HEK293 (cell line): ENCODE measurements at regions not wholly inside any gene's neighbourhood (a gene's known extent, or its start where the extent isn't known, plus 50 kb on each side); places are given as distances from the start of the nearest gene placed in this dataset.

Experiments used
- FEZF1 ChIP-seq: fragments of 450-650 bp; formaldehyde crosslinking; IDR thresholded peaks from 2 replicates; pipeline ENCODE4 v1.5.1; 2016; ENCODE audit warnings: missing biosample characterization, missing genetic modification characterization
- SP2 ChIP-seq: fragments of 450-650 bp; formaldehyde crosslinking; IDR thresholded peaks from 2 replicates; pipeline ENCODE4 v1.5.1; 2016; ENCODE audit warnings: missing biosample characterization, missing genetic modification characterization
- ZBTB48 ChIP-seq: fragments of 450-650 bp; formaldehyde crosslinking; IDR thresholded peaks from 2 replicates; pipeline ENCODE4 v1.5.1; 2016; ENCODE audit warnings: missing biosample characterization, missing genetic modification characterization
- ZFP41 ChIP-seq: fragments of 450-650 bp; formaldehyde crosslinking; IDR thresholded peaks from 2 replicates; pipeline ENCODE4 v1.5.1; 2016; ENCODE audit warnings: missing biosample characterization, missing genetic modification characterization, borderline replicate concordance
- ZNF114 ChIP-seq: fragments of 450-650 bp; formaldehyde crosslinking; IDR thresholded peaks from 2 replicates; pipeline ENCODE4 v1.5.0; 2017; ENCODE audit warnings: missing biosample characterization, missing genetic modification characterization
- ZNF184 ChIP-seq: fragments of 450-650 bp; IDR thresholded peaks from 2 replicates; pipeline ENCODE4 v1.5.1; 2018; ENCODE audit warnings: missing biosample characterization, mild to moderate bottlenecking, missing genetic modification characterization
- ZNF747 ChIP-seq: fragments of 450-650 bp; formaldehyde crosslinking; IDR thresholded peaks from 2 replicates; pipeline ENCODE4 v1.5.1; 2016; ENCODE audit warnings: missing biosample characterization, missing genetic modification characterization
- TF ChIP-seq, protein P1 (sequence below): fragments of 450-650 bp; formaldehyde crosslinking; IDR thresholded peaks from 2 replicates; pipeline ENCODE4 v1.5.1; 2016; ENCODE audit warnings: missing biosample characterization, missing genetic modification characterization
- TF ChIP-seq, protein P2 (sequence below): fragments of 450-650 bp; formaldehyde crosslinking; IDR thresholded peaks from 2 replicates; pipeline ENCODE4 v1.5.1; 2016; ENCODE audit warnings: missing biosample characterization, missing genetic modification characterization
- TF ChIP-seq, protein P3 (sequence below): fragments of 450-650 bp; formaldehyde crosslinking; IDR thresholded peaks from 2 replicates; pipeline ENCODE4 v1.5.1; 2016; ENCODE audit warnings: missing biosample characterization, missing genetic modification characterization

DNA sequence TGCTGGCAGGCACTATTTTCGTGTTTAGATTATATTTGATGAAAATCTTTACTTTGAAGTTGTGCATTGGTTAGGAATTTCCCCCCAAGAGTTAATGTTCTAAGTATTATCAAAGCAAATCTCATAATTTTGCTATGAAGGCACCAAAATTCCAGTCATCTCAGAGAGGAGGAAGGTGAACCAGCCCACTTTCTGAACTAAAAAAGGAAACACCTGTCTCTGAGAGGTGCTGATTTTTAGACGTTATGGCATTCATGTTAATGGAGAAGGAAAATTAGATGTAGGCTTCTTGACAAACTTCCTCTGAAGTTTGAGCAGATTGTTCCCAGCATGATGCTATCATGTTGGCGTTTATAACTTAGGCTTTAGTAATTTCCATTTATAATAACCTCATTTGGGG lies 432.9 kb upstream of the ACTBL2 start:
- TF ChIP-seq, protein P1, sequence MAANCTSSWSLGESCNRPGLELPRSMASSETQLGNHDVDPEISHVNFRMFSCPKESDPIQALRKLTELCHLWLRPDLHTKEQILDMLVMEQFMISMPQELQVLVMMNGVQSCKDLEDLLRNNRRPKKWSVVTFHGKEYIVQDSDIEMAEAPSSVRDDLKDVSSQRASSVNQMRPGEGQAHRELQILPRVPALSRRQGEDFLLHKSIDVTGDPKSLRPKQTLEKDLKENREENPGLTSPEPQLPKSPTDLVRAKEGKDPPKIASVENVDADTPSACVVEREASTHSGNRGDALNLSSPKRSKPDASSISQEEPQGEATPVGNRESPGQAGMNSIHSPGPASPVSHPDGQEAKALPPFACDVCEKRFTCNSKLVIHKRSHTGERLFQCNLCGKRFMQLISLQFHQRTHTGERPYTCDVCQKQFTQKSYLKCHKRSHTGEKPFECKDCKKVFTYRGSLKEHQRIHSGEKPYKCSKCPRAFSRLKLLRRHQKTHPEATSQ (tag by site-specific recombination): no peak
- TF ChIP-seq ZNF747 (tag by site-specific recombination) (no peak), SP2 (no peak), ZNF114 (no peak), FEZF1 (no peak), ZNF184 (tag by site-specific recombination) (no peak), ZBTB48 (tag by site-specific recombination) (no peak), ZFP41 (tag by site-specific recombination) (no peak)
- TF ChIP-seq, protein P2, sequence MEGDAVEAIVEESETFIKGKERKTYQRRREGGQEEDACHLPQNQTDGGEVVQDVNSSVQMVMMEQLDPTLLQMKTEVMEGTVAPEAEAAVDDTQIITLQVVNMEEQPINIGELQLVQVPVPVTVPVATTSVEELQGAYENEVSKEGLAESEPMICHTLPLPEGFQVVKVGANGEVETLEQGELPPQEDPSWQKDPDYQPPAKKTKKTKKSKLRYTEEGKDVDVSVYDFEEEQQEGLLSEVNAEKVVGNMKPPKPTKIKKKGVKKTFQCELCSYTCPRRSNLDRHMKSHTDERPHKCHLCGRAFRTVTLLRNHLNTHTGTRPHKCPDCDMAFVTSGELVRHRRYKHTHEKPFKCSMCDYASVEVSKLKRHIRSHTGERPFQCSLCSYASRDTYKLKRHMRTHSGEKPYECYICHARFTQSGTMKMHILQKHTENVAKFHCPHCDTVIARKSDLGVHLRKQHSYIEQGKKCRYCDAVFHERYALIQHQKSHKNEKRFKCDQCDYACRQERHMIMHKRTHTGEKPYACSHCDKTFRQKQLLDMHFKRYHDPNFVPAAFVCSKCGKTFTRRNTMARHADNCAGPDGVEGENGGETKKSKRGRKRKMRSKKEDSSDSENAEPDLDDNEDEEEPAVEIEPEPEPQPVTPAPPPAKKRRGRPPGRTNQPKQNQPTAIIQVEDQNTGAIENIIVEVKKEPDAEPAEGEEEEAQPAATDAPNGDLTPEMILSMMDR (tag by site-specific recombination): no peak
- TF ChIP-seq, protein P3, sequence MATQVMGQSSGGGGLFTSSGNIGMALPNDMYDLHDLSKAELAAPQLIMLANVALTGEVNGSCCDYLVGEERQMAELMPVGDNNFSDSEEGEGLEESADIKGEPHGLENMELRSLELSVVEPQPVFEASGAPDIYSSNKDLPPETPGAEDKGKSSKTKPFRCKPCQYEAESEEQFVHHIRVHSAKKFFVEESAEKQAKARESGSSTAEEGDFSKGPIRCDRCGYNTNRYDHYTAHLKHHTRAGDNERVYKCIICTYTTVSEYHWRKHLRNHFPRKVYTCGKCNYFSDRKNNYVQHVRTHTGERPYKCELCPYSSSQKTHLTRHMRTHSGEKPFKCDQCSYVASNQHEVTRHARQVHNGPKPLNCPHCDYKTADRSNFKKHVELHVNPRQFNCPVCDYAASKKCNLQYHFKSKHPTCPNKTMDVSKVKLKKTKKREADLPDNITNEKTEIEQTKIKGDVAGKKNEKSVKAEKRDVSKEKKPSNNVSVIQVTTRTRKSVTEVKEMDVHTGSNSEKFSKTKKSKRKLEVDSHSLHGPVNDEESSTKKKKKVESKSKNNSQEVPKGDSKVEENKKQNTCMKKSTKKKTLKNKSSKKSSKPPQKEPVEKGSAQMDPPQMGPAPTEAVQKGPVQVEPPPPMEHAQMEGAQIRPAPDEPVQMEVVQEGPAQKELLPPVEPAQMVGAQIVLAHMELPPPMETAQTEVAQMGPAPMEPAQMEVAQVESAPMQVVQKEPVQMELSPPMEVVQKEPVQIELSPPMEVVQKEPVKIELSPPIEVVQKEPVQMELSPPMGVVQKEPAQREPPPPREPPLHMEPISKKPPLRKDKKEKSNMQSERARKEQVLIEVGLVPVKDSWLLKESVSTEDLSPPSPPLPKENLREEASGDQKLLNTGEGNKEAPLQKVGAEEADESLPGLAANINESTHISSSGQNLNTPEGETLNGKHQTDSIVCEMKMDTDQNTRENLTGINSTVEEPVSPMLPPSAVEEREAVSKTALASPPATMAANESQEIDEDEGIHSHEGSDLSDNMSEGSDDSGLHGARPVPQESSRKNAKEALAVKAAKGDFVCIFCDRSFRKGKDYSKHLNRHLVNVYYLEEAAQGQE (tag by site-specific recombination): no peak
